K562 (cell line): ENCODE measurements at regions not wholly inside any gene's neighbourhood (a gene's known extent, or its start where the extent isn't known, plus 50 kb on each side); places are given as distances from the start of the nearest gene placed in this dataset. TPM values are rescaled to one million over a fixed set of nuclear protein-coding genes. Genes with fewer than 3 reads are reported as not detected.

Experiments used
- small RNA-seq: library from RNA; depleted of rRNA; stranded (forward); fragments of <200 nt; gene quantifications from one replicate; pipeline ENCODE3, GENCODE V24; 2014

Small RNAs in the stretch of these regions (small RNA-seq; reads per million reads assigned to genes)
- gene RF00019: not detected
- not detected for gene RF00096
- gene RNU6-901P: not detected
